Fibroblast of pulmonary artery (primary cell): ENCODE measurements at regions not wholly inside any gene's neighbourhood (a gene's known extent, or its start where the extent isn't known, plus 50 kb on each side); places are given as distances from the start of the nearest gene placed in this dataset.

Experiments
- DNase-seq: peaks from one replicate; pipeline ENCODE4 v3.0.0-alpha.2; 2010; ENCODE audit warnings: low read depth
- H3K4me3 ChIP-seq: replicated peaks from 2 replicates; pipeline ENCODE4 v1.5.1; 2011; ENCODE audit warnings: low read depth, mild to moderate bottlenecking, control low read depth, low read length, moderate library complexity
- TF ChIP-seq, protein P1 (sequence below): IDR thresholded peaks from 2 replicates; pipeline ENCODE4 v1.5.1; 2011; ENCODE audit warnings: mild to moderate bottlenecking, control low read depth, low read length, inconsistent platforms; ENCODE audit errors: missing control alignments

DNA sequence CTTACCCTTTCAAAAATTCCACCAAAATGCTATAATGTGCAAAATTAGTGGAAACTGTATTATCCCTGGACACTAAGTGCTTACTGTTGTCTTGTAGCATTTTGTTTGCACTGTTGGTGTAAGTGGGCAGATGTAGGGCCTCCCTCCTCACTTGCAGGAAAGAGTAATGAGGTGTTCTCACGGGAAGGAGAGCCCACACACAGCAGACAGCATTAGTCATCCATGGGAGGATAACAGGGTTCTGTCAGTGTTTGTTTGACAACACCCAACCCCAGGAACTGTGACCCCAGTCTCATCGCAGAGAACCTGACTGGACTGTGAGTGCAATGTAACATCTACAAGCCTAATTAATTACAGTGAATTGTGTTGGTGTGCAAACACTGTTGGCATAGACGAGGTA is 58.7 kb upstream of the VSTM2A start:
- no peak for DNase-seq
- H3K4me3 ChIP-seq = no peak overlapping the region
- TF ChIP-seq, protein P1, sequence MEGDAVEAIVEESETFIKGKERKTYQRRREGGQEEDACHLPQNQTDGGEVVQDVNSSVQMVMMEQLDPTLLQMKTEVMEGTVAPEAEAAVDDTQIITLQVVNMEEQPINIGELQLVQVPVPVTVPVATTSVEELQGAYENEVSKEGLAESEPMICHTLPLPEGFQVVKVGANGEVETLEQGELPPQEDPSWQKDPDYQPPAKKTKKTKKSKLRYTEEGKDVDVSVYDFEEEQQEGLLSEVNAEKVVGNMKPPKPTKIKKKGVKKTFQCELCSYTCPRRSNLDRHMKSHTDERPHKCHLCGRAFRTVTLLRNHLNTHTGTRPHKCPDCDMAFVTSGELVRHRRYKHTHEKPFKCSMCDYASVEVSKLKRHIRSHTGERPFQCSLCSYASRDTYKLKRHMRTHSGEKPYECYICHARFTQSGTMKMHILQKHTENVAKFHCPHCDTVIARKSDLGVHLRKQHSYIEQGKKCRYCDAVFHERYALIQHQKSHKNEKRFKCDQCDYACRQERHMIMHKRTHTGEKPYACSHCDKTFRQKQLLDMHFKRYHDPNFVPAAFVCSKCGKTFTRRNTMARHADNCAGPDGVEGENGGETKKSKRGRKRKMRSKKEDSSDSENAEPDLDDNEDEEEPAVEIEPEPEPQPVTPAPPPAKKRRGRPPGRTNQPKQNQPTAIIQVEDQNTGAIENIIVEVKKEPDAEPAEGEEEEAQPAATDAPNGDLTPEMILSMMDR = no peak

DNA sequence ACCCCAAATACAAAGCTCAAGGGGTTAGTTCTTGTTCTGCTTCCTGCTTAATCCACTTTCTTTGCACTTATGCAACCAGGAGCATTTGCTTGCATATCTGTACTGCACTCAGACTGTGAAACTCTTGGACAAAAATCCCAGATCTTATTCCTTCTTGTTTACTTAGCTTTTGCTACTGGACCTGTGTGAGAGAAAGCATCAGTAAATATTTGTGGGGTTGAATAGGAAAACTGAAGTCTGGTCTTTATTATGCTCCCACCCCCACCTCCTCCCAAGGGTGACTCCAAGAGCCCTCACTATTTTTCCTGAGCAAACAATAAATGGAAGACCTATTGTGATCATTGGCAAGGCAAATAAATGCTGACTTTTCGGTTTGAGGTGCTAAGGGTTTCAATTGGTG is 57.1 kb upstream of the VSTM2A start:
- TF ChIP-seq, protein P1 = no peak
- no peak overlapping the region for H3K4me3 ChIP-seq
- DNase-seq = no peak
